HG02973 (cell line): ENCODE measurements at regions not wholly inside any gene's neighbourhood (a gene's known extent, or its start where the extent isn't known, plus 50 kb on each side); places are given as distances from the start of the nearest gene placed in this dataset.
"Not testable (repeated sequence)": the region's sequence is repeated elsewhere in the genome, so short reads cannot be mapped to it uniquely, and the experiment has no call there.

Experiments
- ATAC-seq: cut with Tn5 transposase; IDR thresholded peaks from one replicate; pipeline ENCODE4 v1.9.1; 2021; ENCODE audit warnings: moderate library complexity; ENCODE audit not compliant: unreplicated experiment

GRCh38 chr6:131424475-131424874, 148.6 kb upstream of the ARG1 start:
- no peak for ATAC-seq

- no peak for ATAC-seq
Observed at GRCh38 chr6:131427434-131428058, 145.5 kb upstream of the ARG1 start.

GRCh38 chr6:131430531-131430930, 142.5 kb upstream of the ARG1 start:
- no peak for ATAC-seq

- no peak for ATAC-seq
Observed at GRCh38 chr6:131431718-131432117, 141.3 kb upstream of the ARG1 start.

- no peak for ATAC-seq
Observed at GRCh38 chr6:131433927-131434326, 139.1 kb upstream of the ARG1 start.

GRCh38 chr6:131436358-131436757, 136.7 kb upstream of the ARG1 start:
- no peak for ATAC-seq

- ATAC-seq = no peak
Observed at GRCh38 chr6:131443014-131443413, 130.0 kb upstream of the ARG1 start.

- no peak for ATAC-seq
Observed at GRCh38 chr6:131443514-131443913, 129.5 kb upstream of the ARG1 start.

- not testable (repeated sequence) for ATAC-seq
Observed at GRCh38 chr6:131445356-131445755, 127.7 kb upstream of the ARG1 start.

- no peak for ATAC-seq
Observed at GRCh38 chr6:131450861-131451260, 122.2 kb upstream of the ARG1 start.

GRCh38 chr6:131451321-131452144, 121.5 kb upstream of the ARG1 start:
- ATAC-seq = no peak

GRCh38 chr6:131453803-131454202, 119.2 kb upstream of the ARG1 start:
- no peak for ATAC-seq

GRCh38 chr6:131456565-131456964, 116.5 kb upstream of the ARG1 start:
- no peak for ATAC-seq

- ATAC-seq = no peak
Observed at GRCh38 chr6:131459005-131459404, 114.0 kb upstream of the ARG1 start.

GRCh38 chr6:131460614-131461000, 112.4 kb upstream of the ARG1 start:
- no peak for ATAC-seq

- ATAC-seq = no peak
Observed at GRCh38 chr6:131469130-131469529, 103.9 kb upstream of the ARG1 start.

- no peak for ATAC-seq
Observed at GRCh38 chr6:131470534-131470933, 102.5 kb upstream of the ARG1 start.

- no peak for ATAC-seq
Observed at GRCh38 chr6:131471331-131471730, 101.7 kb upstream of the ARG1 start.

GRCh38 chr6:131473303-131473702, 99.7 kb upstream of the ARG1 start:
- ATAC-seq = not testable (repeated sequence)

GRCh38 chr6:131476362-131476761, 96.7 kb upstream of the ARG1 start:
- no peak for ATAC-seq

GRCh38 chr6:131478740-131479211, 94.2 kb upstream of the ARG1 start:
- not testable (repeated sequence) for ATAC-seq

- no peak for ATAC-seq
Observed at GRCh38 chr6:131486608-131487007, 86.4 kb upstream of the ARG1 start.
